GM12874 (cell line): ENCODE measurements at regions not wholly inside any gene's neighbourhood (a gene's known extent, or its start where the extent isn't known, plus 50 kb on each side); places are given as distances from the start of the nearest gene placed in this dataset.

Experiments used
- TF ChIP-seq, protein P1 (sequence below): IDR thresholded peaks from 2 replicates; pipeline ENCODE4 v1.5.1; 2011; ENCODE audit warnings: low read depth, mild to moderate bottlenecking, control low read depth, low read length, moderate library complexity; ENCODE audit not compliant: insufficient read depth

DNA sequence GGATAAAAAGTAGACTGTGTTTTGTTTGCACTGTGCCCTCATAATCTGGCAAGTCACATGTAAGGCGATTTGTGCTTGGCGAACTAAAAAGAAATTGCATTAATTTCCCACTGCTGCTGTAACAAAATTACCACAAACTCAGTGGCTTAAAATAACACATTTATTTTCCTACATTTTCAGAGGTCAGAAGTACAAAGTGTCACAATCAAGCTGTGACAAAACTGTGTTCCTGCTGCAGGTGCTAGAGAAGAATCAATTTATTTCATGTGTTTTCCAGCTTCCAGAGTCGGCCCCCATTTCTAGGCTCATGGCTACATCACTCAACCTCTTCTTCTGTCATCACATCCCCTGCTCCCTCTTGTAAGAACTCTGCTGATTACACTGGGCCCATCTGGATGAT, 158.6 kb upstream of the UFM1 start:
- TF ChIP-seq, protein P1, sequence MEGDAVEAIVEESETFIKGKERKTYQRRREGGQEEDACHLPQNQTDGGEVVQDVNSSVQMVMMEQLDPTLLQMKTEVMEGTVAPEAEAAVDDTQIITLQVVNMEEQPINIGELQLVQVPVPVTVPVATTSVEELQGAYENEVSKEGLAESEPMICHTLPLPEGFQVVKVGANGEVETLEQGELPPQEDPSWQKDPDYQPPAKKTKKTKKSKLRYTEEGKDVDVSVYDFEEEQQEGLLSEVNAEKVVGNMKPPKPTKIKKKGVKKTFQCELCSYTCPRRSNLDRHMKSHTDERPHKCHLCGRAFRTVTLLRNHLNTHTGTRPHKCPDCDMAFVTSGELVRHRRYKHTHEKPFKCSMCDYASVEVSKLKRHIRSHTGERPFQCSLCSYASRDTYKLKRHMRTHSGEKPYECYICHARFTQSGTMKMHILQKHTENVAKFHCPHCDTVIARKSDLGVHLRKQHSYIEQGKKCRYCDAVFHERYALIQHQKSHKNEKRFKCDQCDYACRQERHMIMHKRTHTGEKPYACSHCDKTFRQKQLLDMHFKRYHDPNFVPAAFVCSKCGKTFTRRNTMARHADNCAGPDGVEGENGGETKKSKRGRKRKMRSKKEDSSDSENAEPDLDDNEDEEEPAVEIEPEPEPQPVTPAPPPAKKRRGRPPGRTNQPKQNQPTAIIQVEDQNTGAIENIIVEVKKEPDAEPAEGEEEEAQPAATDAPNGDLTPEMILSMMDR: no peak

DNA sequence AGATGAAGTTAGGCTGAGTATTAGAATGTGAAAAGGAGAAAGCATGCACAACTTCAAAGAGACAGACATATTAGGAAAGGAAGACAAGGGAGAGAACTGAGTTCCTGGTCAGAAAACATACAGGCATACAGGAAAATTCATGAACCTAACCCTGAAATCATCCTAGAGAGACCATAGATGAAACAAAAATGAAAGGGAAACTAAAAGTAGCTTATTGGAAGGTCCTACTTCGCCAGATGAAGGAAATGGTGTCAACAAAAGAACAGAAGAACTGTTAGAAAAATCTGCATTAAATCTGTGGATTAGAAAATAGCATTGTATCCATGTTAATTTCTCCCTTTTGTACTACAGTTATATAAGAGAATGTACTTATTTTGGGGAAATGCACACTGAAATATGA, 169.0 kb upstream of the UFM1 start:
- TF ChIP-seq, protein P1: no peak

DNA sequence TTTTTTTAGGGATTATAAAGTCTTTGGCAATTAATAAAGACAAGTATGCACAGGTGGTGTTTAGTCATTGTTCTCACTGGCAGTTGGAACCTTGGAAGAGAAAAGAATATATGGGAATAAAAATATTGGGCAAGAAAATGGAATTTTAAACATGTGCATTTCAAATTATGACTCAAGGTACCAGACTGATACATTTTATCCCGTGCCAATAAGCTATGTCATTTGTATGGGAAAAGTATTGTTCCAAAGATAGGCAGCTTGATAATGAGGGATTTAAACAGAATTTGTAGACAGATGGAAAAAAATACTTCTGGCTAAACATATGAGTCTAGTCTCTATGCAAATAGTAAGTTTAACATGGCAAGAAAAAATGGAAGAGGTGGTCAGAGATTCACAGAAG, 169.5 kb upstream of the UFM1 start:
- TF ChIP-seq, protein P1: no peak

DNA sequence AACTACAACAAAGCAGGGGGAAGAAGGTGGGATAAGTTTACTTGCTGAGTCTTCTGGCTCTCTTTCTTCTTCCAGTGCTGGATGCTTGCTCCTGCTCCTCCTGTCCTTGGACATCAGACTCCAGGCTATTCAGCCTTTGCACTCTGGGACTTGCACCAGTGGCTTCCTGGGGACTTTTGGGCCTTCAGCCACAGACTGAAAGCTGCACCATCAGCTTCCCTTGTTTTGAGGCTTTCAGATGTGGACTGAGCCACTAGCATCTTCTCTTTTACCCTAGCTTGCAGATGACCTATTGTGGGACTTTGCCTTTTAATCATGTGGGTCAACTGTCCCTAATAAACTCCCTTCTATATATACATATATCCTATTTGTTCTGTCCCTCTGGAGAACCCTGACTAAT, 173.0 kb upstream of the UFM1 start:
- TF ChIP-seq, protein P1: no peak

DNA sequence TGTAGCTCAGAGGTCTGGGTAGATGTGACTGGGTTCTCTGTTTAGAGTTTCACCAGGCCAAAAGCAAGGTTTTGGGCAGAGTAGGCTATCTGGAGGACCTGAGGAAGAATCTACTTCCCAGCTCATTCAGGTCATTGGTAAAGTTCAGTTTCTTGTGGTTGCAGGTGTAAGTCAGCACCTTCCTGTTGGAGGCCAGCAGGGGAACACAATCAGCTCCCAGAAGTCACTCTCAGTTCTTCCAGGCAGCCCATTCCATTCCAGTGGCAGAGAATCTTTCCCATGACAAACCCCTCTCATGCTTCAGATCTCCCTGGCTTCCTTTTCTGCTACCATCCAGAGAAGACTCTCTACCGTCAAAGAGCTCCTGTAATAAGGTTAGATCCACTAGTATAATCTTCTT, 176.2 kb upstream of the UFM1 start:
- TF ChIP-seq, protein P1: no peak

DNA sequence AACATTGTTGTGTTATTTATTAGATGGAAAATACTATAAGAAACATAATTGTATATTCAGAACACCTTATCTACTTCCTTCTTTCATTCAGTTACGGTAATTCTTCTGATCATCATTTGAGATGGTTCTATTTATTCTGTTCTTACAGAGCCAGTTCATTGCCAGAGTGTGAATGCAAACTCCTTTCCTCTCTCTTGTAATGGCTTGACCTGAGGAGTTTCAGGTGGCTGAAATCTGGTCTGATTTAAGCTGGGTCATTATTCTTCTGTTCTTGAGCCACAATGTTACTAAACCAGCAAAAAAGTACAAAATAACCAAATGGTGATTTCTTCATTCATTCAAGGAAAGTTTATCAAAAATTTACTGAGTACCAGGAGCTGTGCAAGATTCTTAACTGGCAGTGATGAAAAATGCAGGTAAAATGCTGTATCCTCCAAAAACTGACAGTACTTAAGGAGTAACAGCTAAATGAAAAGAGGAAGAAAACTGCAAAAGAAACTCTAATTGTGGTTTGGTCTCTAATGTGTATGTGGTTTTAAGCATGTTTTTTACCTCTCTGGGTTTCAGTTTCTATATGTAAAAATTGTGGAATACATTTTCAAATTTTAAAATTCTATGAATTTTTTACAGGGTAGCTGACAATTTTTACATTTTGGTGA, 182.4 kb upstream of the UFM1 start:
- TF ChIP-seq, protein P1: no peak

DNA sequence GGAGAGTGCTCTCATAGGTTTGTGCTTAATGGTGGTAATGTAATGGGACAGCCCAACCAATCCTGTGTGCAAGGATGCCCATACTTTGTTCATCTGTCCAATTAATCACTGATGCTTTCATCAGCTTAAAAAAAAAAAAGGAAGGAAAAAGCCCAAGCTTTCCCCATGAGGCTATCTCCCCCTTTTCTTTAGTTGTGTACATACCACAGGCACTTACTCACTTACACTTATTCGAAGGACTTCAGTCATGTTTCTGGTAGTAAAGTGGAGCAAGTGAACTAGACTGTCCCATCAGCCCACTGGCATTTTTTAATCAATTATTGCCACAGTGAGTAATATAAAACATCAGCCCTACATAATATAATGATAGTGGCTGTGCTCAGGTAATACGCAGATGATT, 183.5 kb upstream of the UFM1 start:
- TF ChIP-seq, protein P1: no peak
